H9 (cell line): ENCODE measurements at regions not wholly inside any gene's neighbourhood (a gene's known extent, or its start where the extent isn't known, plus 50 kb on each side); places are given as distances from the start of the nearest gene placed in this dataset.

Source experiments
- DNase-seq: peaks from one replicate; pipeline ENCODE4 v3.0.0-alpha.2; 2017
- H2AFZ ChIP-seq: one replicate; pipeline ENCODE4 v1.6.1; 2013; ENCODE audit warnings: mild to moderate bottlenecking, low read length, control low read depth, moderate library complexity
- H2AK5ac ChIP-seq: 2 replicates; pipeline ENCODE4 v1.6.1; 2013; ENCODE audit warnings: low read length, control low read depth, mixed read lengths; ENCODE audit not compliant: insufficient read length
- H2BK120ac ChIP-seq: one replicate; pipeline ENCODE4 v1.6.1; 2013; ENCODE audit warnings: low read depth, mild to moderate bottlenecking, low read length, control low read depth, inconsistent platforms; ENCODE audit not compliant: poor library complexity, severe bottlenecking
- H2BK12ac ChIP-seq: 2 replicates; pipeline ENCODE4 v1.6.1; 2013; ENCODE audit warnings: low read length, control low read depth, mixed read lengths, low read depth; ENCODE audit not compliant: insufficient read length
- H2BK15ac ChIP-seq: 2 replicates; pipeline ENCODE4 v1.6.1; 2013; ENCODE audit warnings: low read depth, low read length, control low read depth
- H2BK20ac ChIP-seq: one replicate; pipeline ENCODE4 v1.6.1; 2013; ENCODE audit warnings: low read depth, mild to moderate bottlenecking, low read length, control low read depth, inconsistent platforms; ENCODE audit not compliant: poor library complexity, severe bottlenecking
- H2BK5ac ChIP-seq: 2 replicates; pipeline ENCODE4 v1.6.1; 2013; ENCODE audit warnings: low read length, control low read depth, mixed read lengths; ENCODE audit not compliant: insufficient read length
- H3K14ac ChIP-seq: 2 replicates; pipeline ENCODE4 v1.6.1; 2013; ENCODE audit warnings: low read length, control low read depth; ENCODE audit not compliant: insufficient read depth
- H3K18ac ChIP-seq: 2 replicates; pipeline ENCODE4 v1.6.1; 2013; ENCODE audit warnings: low read depth, mild to moderate bottlenecking, mixed read lengths, low read length, control low read depth; ENCODE audit not compliant: insufficient read length
- H3K23ac ChIP-seq: 2 replicates; pipeline ENCODE4 v1.6.1; 2013; ENCODE audit warnings: low read length, control low read depth, mixed read lengths, low read depth; ENCODE audit not compliant: insufficient read length
- H3K23me2 ChIP-seq: 2 replicates; pipeline ENCODE4 v1.6.1; 2013; ENCODE audit warnings: low read depth, mild to moderate bottlenecking, mixed read lengths, low read length, control low read depth; ENCODE audit not compliant: insufficient read length, poor library complexity, severe bottlenecking
- H3K27ac ChIP-seq: 2 replicates; pipeline ENCODE4 v1.5.1; 2013; ENCODE audit warnings: low read length, control low read depth, mixed read lengths, low read depth; ENCODE audit not compliant: insufficient read length
- H3K27me3 ChIP-seq: 2 replicates; pipeline ENCODE4 v1.6.1; 2013; ENCODE audit warnings: low read length, control low read depth, inconsistent platforms; ENCODE audit not compliant: insufficient read depth
- H3K4ac ChIP-seq: 2 replicates; pipeline ENCODE4 v1.6.1; 2013; ENCODE audit warnings: low read depth, mild to moderate bottlenecking, control low read depth, inconsistent platforms, low read length, moderate library complexity
- H3K4me1 ChIP-seq: 2 replicates; pipeline ENCODE4 v1.6.1; 2013; ENCODE audit warnings: low read length, control low read depth, inconsistent platforms; ENCODE audit not compliant: insufficient read depth
- H3K4me2 ChIP-seq: 2 replicates; pipeline ENCODE4 v1.6.1; 2013; ENCODE audit warnings: low read length, control low read depth, mixed read lengths; ENCODE audit not compliant: insufficient read length, insufficient read depth
- H3K56ac ChIP-seq: 2 replicates; pipeline ENCODE4 v1.6.1; 2013; ENCODE audit warnings: low read depth, mild to moderate bottlenecking, mixed read lengths, low read length, control low read depth; ENCODE audit not compliant: insufficient read length
- H3K79me1 ChIP-seq: 2 replicates; pipeline ENCODE4 v1.6.1; 2013; ENCODE audit warnings: low read depth, mild to moderate bottlenecking, moderate library complexity, low read length, control low read depth, inconsistent platforms; ENCODE audit not compliant: insufficient read depth, poor library complexity, severe bottlenecking
- H3K79me2 ChIP-seq: 2 replicates; pipeline ENCODE4 v1.6.1; 2013; ENCODE audit warnings: low read length, control low read depth, inconsistent platforms; ENCODE audit not compliant: insufficient read depth
- H3K9ac ChIP-seq: 2 replicates; pipeline ENCODE4 v1.6.1; 2013; ENCODE audit warnings: low read length, control low read depth, mixed read lengths; ENCODE audit not compliant: insufficient read length; ENCODE audit errors: extremely low read depth
- H3K9me3 ChIP-seq: one replicate; pipeline ENCODE4 v1.6.1; 2013; ENCODE audit warnings: low read depth, low read length, inconsistent platforms; ENCODE audit not compliant: control insufficient read depth
- H3T11ph ChIP-seq: one replicate; pipeline ENCODE4 v1.6.1; 2013; ENCODE audit warnings: mild to moderate bottlenecking, low read length, control low read depth, inconsistent platforms
- H4K20me1 ChIP-seq: one replicate; pipeline ENCODE4 v1.6.1; 2013; ENCODE audit not compliant: control insufficient read depth, insufficient read length, insufficient read depth
- H4K5ac ChIP-seq: 2 replicates; pipeline ENCODE4 v1.6.1; 2013; ENCODE audit warnings: low read depth, mild to moderate bottlenecking, mixed read lengths, low read length, control low read depth; ENCODE audit not compliant: insufficient read length
- H4K8ac ChIP-seq: replicated peaks from 2 replicates; pipeline ENCODE4 v1.6.1; 2013; ENCODE audit warnings: low read length, control low read depth, mixed read lengths, low read depth; ENCODE audit not compliant: insufficient read length
- H4K91ac ChIP-seq: 2 replicates; pipeline ENCODE4 v1.6.1; 2013; ENCODE audit warnings: low read depth, mild to moderate bottlenecking, moderate library complexity, mixed read lengths, low read length, control low read depth; ENCODE audit not compliant: insufficient read length
- H3K27ac Mint-ChIP-seq, 3 experiments: 2 replicates in 2 of 3; 3 replicates in 1 of 3; pipeline ENCODE4 v1.8.0; 2020 to 2021; ENCODE audit warnings: mixed read lengths in 3 of 3, mild to moderate bottlenecking in 1 of 3, moderate library complexity in 1 of 3
- H3K27me3 Mint-ChIP-seq: 2 replicates; pipeline ENCODE4 v1.8.0; 2021; ENCODE audit warnings: low read depth, mild to moderate bottlenecking, moderate library complexity, mixed read lengths
- H3K36me3 Mint-ChIP-seq, 3 experiments: 2 replicates in 2 of 3; 3 replicates in 1 of 3; pipeline ENCODE4 v1.8.0; 2020 to 2021; ENCODE audit warnings: low read depth in 3 of 3, mixed read lengths in 3 of 3; ENCODE audit not compliant: insufficient read depth in 1 of 3
- H3K4me1 Mint-ChIP-seq, 2 experiments: 2 replicates each; pipeline ENCODE4 v1.8.0; 2020; ENCODE audit warnings: mixed read lengths in 2 of 2
- H3K4me3 Mint-ChIP-seq, 2 experiments: 2 replicates in 1 of 2; 3 replicates in 1 of 2; pipeline ENCODE4 v1.8.0; 2020 to 2021; ENCODE audit warnings: mild to moderate bottlenecking in 2 of 2, mixed read lengths in 2 of 2, moderate library complexity in 1 of 2
- H3K9me3 Mint-ChIP-seq, 2 experiments: 2 replicates in 1 of 2; 3 replicates in 1 of 2; pipeline ENCODE4 v1.8.0; 2020; ENCODE audit warnings: mild to moderate bottlenecking in 2 of 2, mixed read lengths in 2 of 2, moderate library complexity in 1 of 2
- CTCF ChIP-seq: fragments of 200-600 bp; sonication (generic); conservative IDR thresholded peaks from 3 replicates; pipeline ENCODE4 v1.8.0; 2021; ENCODE audit warnings: antibody characterized with exemption, mild to moderate bottlenecking
- WGBS: extraction: QIAGEN DNeasy Blood & Tissue Kit; methylation state at CpG from one replicate; pipeline ENCODE4 v1.1.7; 2013; ENCODE audit warnings: missing lambda C conversion rate, low lambda C conversion rate, mixed read lengths; ENCODE audit not compliant: insufficient read length; ENCODE audit errors: extremely low coverage; 5-methylcytosine and 5-hydroxymethylcytosine counted together

GRCh38 chr3:135840436-135840835, 125.1 kb upstream of the PPP2R3A start:
- Histone ChIP-seq H2BK15ac (no peak overlapping the region), H3K27me3 (no peaks in the 10 kb centered on the region), H3K14ac (no peak overlapping the region), H4K8ac (no peak overlapping the region), H2AK5ac (no peak overlapping the region), H3K9me3 (no peaks in the 10 kb centered on the region), H3K23me2 (no peaks in the 10 kb centered on the region), H3K79me2 (no peaks in the 10 kb centered on the region), H3K18ac (no peak overlapping the region), H3K56ac (no peak overlapping the region), H3K27ac (no peak overlapping the region), H2AFZ (no peak overlapping the region), H3K9ac (no peak overlapping the region), H2BK12ac (no peak overlapping the region), H4K20me1 (no peaks in the 10 kb centered on the region), H3K79me1 (no peaks in the 10 kb centered on the region), H3K4ac (no peak overlapping the region), H3K4me2 (no peak overlapping the region), H2BK5ac (no peak overlapping the region), H2BK20ac (no peak overlapping the region), H2BK120ac (no peak overlapping the region), H3T11ph (no peak overlapping the region), H3K4me1 (no peaks in the 10 kb centered on the region), H3K23ac (no peak overlapping the region), H4K91ac (no peak overlapping the region), H4K5ac (no peak overlapping the region)
- DNase-seq: no peak
- Mint-ChIP-seq H3K9me3 (no peaks in the 10 kb centered on the region), H3K4me1 (peaks cover 6 to 9% of the 10 kb centered on the region in 2 experiments), H3K27me3 (no peaks in the 10 kb centered on the region; the same call in 1 of the 2 replicates), H3K36me3 (no peaks in the 10 kb centered on the region), H3K27ac (no peak overlapping the region), H3K4me3 (no peak overlapping the region)
- WGBS: no CpG with 5 or more reads among the region's 1 CpG
- TF ChIP-seq CTCF: no peak
